ENCODE measurements at regions not wholly inside any gene's neighbourhood (a gene's known extent, or its start where the extent isn't known, plus 50 kb on each side); places are given as distances from the start of the nearest gene placed in this dataset.
"Not testable (repeated sequence)": the region's sequence is repeated elsewhere in the genome, so short reads cannot be mapped to it uniquely, and the experiment has no call there.

- dilution Hi-C loops (cut with MboI; ENCODE audit: extremely low pct_ligation_motif_present, low sequenced_read_pairs) = no loop called here
- no peak for FAIRE-seq
Measured at GRCh38 chr2:184057910-184058309, 540.4 kb upstream of the ZNF804A start.

DNA sequence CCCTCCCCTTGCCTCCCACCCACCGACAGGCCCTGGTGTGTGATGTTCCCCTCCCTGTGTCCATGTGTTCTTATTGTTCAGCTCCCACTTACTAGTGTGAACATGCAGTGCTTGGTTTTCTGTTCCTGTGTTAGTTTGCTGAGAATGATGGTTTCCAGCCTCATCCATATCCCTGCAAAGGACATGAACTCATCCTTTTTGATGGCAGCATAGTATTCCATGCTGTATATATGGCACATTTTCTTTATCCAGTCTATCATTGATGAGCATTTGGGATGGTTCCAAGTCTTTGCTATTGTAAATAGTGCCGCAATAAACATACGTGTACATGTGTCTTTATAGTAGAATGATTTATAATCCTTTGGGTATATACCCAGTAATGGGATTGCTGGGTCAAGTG is 538.1 kb upstream of the ZNF804A start:
- H3K27ac ChIP-seq (ENCODE audit: control insufficient read depth, insufficient read depth, low read length); H3K27me3 ChIP-seq (ENCODE audit: control insufficient read depth, extremely low read depth, insufficient read depth, low read length); H3K9ac ChIP-seq (ENCODE audit: control insufficient read depth, extremely low read depth, insufficient read depth, low read length); H3K9me1 ChIP-seq (ENCODE audit: control insufficient read depth, extremely low read depth, insufficient read depth, low read length); FAIRE-seq; H4K20me1 ChIP-seq (ENCODE audit: control insufficient read depth, extremely low read depth, insufficient read depth, low read length); H3K4me3 ChIP-seq (ENCODE audit: control insufficient read depth in 2 of 3, extremely low read depth in 1 of 3, insufficient read depth in 2 of 3, low read depth in 1 of 3, low read length in 3 of 3); dilution Hi-C loops (cut with MboI; ENCODE audit: extremely low pct_ligation_motif_present, low sequenced_read_pairs); DNase-seq (ENCODE audit: low read depth, low spot score); H3K4me2 ChIP-seq (ENCODE audit: control insufficient read depth, extremely low read depth, insufficient read depth, low read depth, low read length); H3K36me3 ChIP-seq (ENCODE audit: control insufficient read depth in 2 of 2, extremely low read depth in 1 of 2, insufficient read depth in 2 of 2, low read length in 2 of 2); H3K4me1 ChIP-seq (ENCODE audit: control insufficient read depth, extremely low read depth, insufficient read depth, low read length); H3K9me3 ChIP-seq (ENCODE audit: control insufficient read depth, low read depth, low read length); H2AFZ ChIP-seq (ENCODE audit: control insufficient read depth, low read length); H3K79me2 ChIP-seq (ENCODE audit: control insufficient read depth, insufficient read depth, low read length): not testable (repeated sequence)

More at GRCh38 chr2:184057910-184058309, 540.4 kb upstream of the ZNF804A start:
- TF ChIP-seq EZH2 (IDR thresholded peaks at IDR 0.05; ENCODE audit: low read length) = no peak
- TF ChIP-seq CTCF (optimal IDR thresholded peaks at IDR 0.05 in 1 of 3, IDR thresholded peaks at IDR 0.05 in 1 of 3, conservative IDR thresholded peaks at IDR 0.05 in 1 of 3; ENCODE audit: extremely low read depth in 1 of 3, insufficient read depth in 2 of 3, low read length in 3 of 3) = no peak
- Histone ChIP-seq H3K9me1 (ENCODE audit: control insufficient read depth, extremely low read depth, insufficient read depth, low read length) (no peaks in the 10 kb centered on the region), H3K9me3 (ENCODE audit: control insufficient read depth, low read depth, low read length) (no peaks in the 10 kb centered on the region), H3K79me2 (ENCODE audit: control insufficient read depth, insufficient read depth, low read length) (no peaks in the 10 kb centered on the region), H3K27ac (ENCODE audit: control insufficient read depth, insufficient read depth, low read length) (no peak overlapping the region), H4K20me1 (ENCODE audit: control insufficient read depth, extremely low read depth, insufficient read depth, low read length) (no peaks in the 10 kb centered on the region), H3K9ac (ENCODE audit: control insufficient read depth, extremely low read depth, insufficient read depth, low read length) (no peak overlapping the region), H3K4me1 (ENCODE audit: control insufficient read depth, extremely low read depth, insufficient read depth, low read length) (no peaks in the 10 kb centered on the region), H3K4me2 (ENCODE audit: control insufficient read depth, extremely low read depth, insufficient read depth, low read depth, low read length) (no peak overlapping the region), H2AFZ (ENCODE audit: control insufficient read depth, low read length) (no peak overlapping the region), H3K27me3 (ENCODE audit: control insufficient read depth, extremely low read depth, insufficient read depth, low read length) (no peaks in the 10 kb centered on the region), H3K4me3 (ENCODE audit: control insufficient read depth in 2 of 3, extremely low read depth in 1 of 3, insufficient read depth in 2 of 3, low read depth in 1 of 3, low read length in 3 of 3) (no peak overlapping the region), H3K36me3 (ENCODE audit: control insufficient read depth in 2 of 2, extremely low read depth in 1 of 2, insufficient read depth in 2 of 2, low read length in 2 of 2) (no peaks in the 10 kb centered on the region)
- DNase-seq (ENCODE audit: low read depth, low spot score) = no peak

DNA sequence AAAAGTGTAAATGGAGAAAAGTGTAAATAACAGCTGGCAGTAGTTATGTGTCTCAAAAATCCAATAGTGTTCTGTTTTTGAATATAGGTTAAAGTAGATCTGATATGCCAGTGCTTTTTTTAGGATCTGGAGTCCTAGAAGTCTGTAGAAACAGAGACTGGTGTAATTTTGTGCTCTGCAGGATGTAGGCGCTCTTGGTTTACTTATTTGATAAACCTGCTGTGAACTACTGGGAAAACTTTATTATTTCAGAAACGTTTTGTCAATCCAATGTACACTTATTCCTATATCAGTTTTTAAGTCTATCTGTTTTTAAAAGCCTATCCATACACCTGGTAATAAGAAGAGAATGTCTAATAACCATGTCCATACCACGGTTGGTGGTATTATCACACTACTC is 530.8 kb upstream of the ZNF804A start:
- no peaks in the 10 kb centered on the region for H4K20me1 ChIP-seq (ENCODE audit: control insufficient read depth, extremely low read depth, insufficient read depth, low read length)
- dilution Hi-C loops (cut with MboI; ENCODE audit: extremely low pct_ligation_motif_present, low sequenced_read_pairs) = no loop called here
- H3K9me1 ChIP-seq (ENCODE audit: control insufficient read depth, extremely low read depth, insufficient read depth, low read length) = no peaks in the 10 kb centered on the region
- no peak overlapping the region for H3K4me3 ChIP-seq (ENCODE audit: control insufficient read depth in 2 of 3, extremely low read depth in 1 of 3, insufficient read depth in 2 of 3, low read depth in 1 of 3, low read length in 3 of 3)
- H2AFZ ChIP-seq (ENCODE audit: control insufficient read depth, low read length) = no peak overlapping the region
- DNase-seq (ENCODE audit: low read depth, low spot score) (no peak), FAIRE-seq (no peak)
- no peak overlapping the region for H3K4me2 ChIP-seq (ENCODE audit: control insufficient read depth, extremely low read depth, insufficient read depth, low read depth, low read length)
- TF ChIP-seq CTCF (optimal IDR thresholded peaks at IDR 0.05 in 1 of 3, IDR thresholded peaks at IDR 0.05 in 1 of 3, conservative IDR thresholded peaks at IDR 0.05 in 1 of 3; ENCODE audit: extremely low read depth in 1 of 3, insufficient read depth in 2 of 3, low read length in 3 of 3) = peak in 1 of 3 experiments; percentile 22
- TF ChIP-seq EZH2 (IDR thresholded peaks at IDR 0.05; ENCODE audit: low read length) = no peak
- no peak overlapping the region for H3K27ac ChIP-seq (ENCODE audit: control insufficient read depth, insufficient read depth, low read length)
- H3K9ac ChIP-seq (ENCODE audit: control insufficient read depth, extremely low read depth, insufficient read depth, low read length) = no peak overlapping the region
- no peaks in the 10 kb centered on the region for H3K79me2 ChIP-seq (ENCODE audit: control insufficient read depth, insufficient read depth, low read length)
- no peaks in the 10 kb centered on the region for H3K27me3 ChIP-seq (ENCODE audit: control insufficient read depth, extremely low read depth, insufficient read depth, low read length)
- H3K4me1 ChIP-seq (ENCODE audit: control insufficient read depth, extremely low read depth, insufficient read depth, low read length) = no peaks in the 10 kb centered on the region
- no peaks in the 10 kb centered on the region for H3K9me3 ChIP-seq (ENCODE audit: control insufficient read depth, low read depth, low read length)
- no peaks in the 10 kb centered on the region for H3K36me3 ChIP-seq (ENCODE audit: control insufficient read depth in 2 of 2, extremely low read depth in 1 of 2, insufficient read depth in 2 of 2, low read length in 2 of 2)

Measured in keratinocyte (primary cell).